A549 (cell line): ENCODE measurements at regions not wholly inside any gene's neighbourhood (a gene's known extent, or its start where the extent isn't known, plus 50 kb on each side); places are given as distances from the start of the nearest gene placed in this dataset.

ENCODE experiments used
- ATAC-seq, 2 experiments: fragments of 200-7000 bp in 1 of 2; fragments of >200 bp in 1 of 2; cut with Nextera tagmentation in 1 of 2; cut with Tn5 transposase in 1 of 2; 3 replicates each; pipeline versions ENCODE4 v1.8.0 to v1.9.1; 2018 to 2020; ENCODE audit warnings: mild to moderate bottlenecking in 1 of 2, moderate library complexity in 1 of 2
- CTCF ChIA-PET: fragments of 300-600 bp; sonication (Branson Sonifier 250); formaldehyde crosslinking; extraction: SDS; loops from one replicate; lab custom pipeline; 2021; ENCODE audit warnings: antibody characterized with exemption, inconsistent platforms; lab: Yijun Ruan, JAX
- POLR2A ChIA-PET: fragments of 350-600 bp; formaldehyde crosslinking; extraction: SDS; loops from one replicate; lab custom pipeline; 2021; ENCODE audit warnings: antibody characterized with exemption, inconsistent platforms; lab: Yijun Ruan, JAX
- DNase-seq, 2 experiments: peaks; one replicate each; pipeline versions ENCODE4 v3.0.0 to v3.0.0-alpha.2; 2011 to 2016; ENCODE audit warnings: low read depth in 1 of 2, low spot score in 1 of 2
- FAIRE-seq: peaks from 2 replicates; lab custom pipeline; 2011; peaks lifted over from hg19 to GRCh38; lab: Jason Lieb, UNC
- H3K27ac ChIP-seq, 2 experiments: fragments of >200 bp; sonication (Bioruptor Twin); formaldehyde crosslinking; 3 replicates each; pipeline ENCODE4 v1.5.1; 2016 to 2017
- H3K4me1 ChIP-seq: fragments of >200 bp; sonication (Bioruptor Twin); formaldehyde crosslinking; 3 replicates; pipeline ENCODE4 v1.6.1; 2016
- H3K4me2 ChIP-seq: fragments of >200 bp; sonication (Bioruptor Twin); formaldehyde crosslinking; 3 replicates; pipeline ENCODE4 v1.6.1; 2016
- H3K4me3 ChIP-seq: fragments of >200 bp; sonication (Bioruptor Twin); formaldehyde crosslinking; 3 replicates; pipeline ENCODE4 v1.5.1; 2016
- H3K9me3 ChIP-seq: fragments of >200 bp; sonication (Bioruptor Twin); formaldehyde crosslinking; 3 replicates; pipeline ENCODE4 v1.6.1; 2016
- CEBPB ChIP-seq, 2 experiments: fragments of >200 bp in 1 of 2; sonication (Bioruptor Twin) in 1 of 2; formaldehyde crosslinking in 1 of 2; IDR thresholded peaks; 2 replicates each; pipeline ENCODE4 v1.6.1; 2012 to 2016
- CHD2 ChIP-seq: fragments of 150-350 bp; IDR thresholded peaks from 2 replicates; pipeline ENCODE4 v1.6.1; 2014; ENCODE audit warnings: low read length; ENCODE audit not compliant: partially characterized antibody
- CHD4 ChIP-seq: fragments of 200-600 bp; sonication (generic); IDR thresholded peaks from 2 replicates; pipeline ENCODE4 v1.6.1; 2016; ENCODE audit warnings: antibody characterized with exemption, mild to moderate bottlenecking, borderline replicate concordance
- EHMT2 ChIP-seq: fragments of 200-600 bp; sonication (generic); IDR thresholded peaks from 2 replicates; pipeline ENCODE4 v1.6.1; 2016; ENCODE audit warnings: antibody characterized with exemption, low read depth, mild to moderate bottlenecking, moderate library complexity
- EP300 ChIP-seq, 2 experiments: fragments of >200 bp; sonication (Bioruptor Twin); formaldehyde crosslinking; IDR thresholded peaks; 2 replicates in 1 of 2; 3 replicates in 1 of 2; pipeline ENCODE4 v1.6.1; 2016 to 2017
- ESRRA ChIP-seq: fragments of 150-350 bp; IDR thresholded peaks from 2 replicates; pipeline ENCODE4 v1.6.1; 2014; ENCODE audit warnings: mild to moderate bottlenecking, low read length, borderline replicate concordance
- FOXS1 ChIP-seq: fragments of 250-450 bp; sonication (Bioruptor Pico); IDR thresholded peaks from 2 replicates; pipeline ENCODE4 v1.5.0; 2020; ENCODE audit warnings: mild to moderate bottlenecking, moderate library complexity
- GATA3 ChIP-seq: IDR thresholded peaks from 2 replicates; pipeline ENCODE4 v1.6.1; 2012; ENCODE audit warnings: borderline replicate concordance
- HOXB13 ChIP-seq: fragments of 250-450 bp; sonication (Bioruptor Pico); IDR thresholded peaks from 2 replicates; pipeline ENCODE4 v1.5.0; 2020; ENCODE audit warnings: low read depth, mild to moderate bottlenecking, moderate library complexity
- JUN ChIP-seq, 2 experiments: fragments of >200 bp; sonication (Bioruptor Twin); formaldehyde crosslinking; IDR thresholded peaks; 2 replicates in 1 of 2; 3 replicates in 1 of 2; pipeline ENCODE4 v1.6.1; 2016 to 2017
- JUNB ChIP-seq: fragments of >200 bp; sonication (Bioruptor Twin); formaldehyde crosslinking; IDR thresholded peaks from 2 replicates; pipeline ENCODE4 v1.6.1; 2016
- KDM1A ChIP-seq: fragments of 200-600 bp; sonication (generic); IDR thresholded peaks from 2 replicates; pipeline ENCODE4 v1.6.1; 2016; ENCODE audit warnings: low read depth, mild to moderate bottlenecking
- MAZ ChIP-seq: fragments of 150-350 bp; IDR thresholded peaks from 2 replicates; pipeline ENCODE4 v1.6.1; 2014; ENCODE audit warnings: antibody characterized with exemption, low read depth, low read length, borderline replicate concordance
- NFE2L2 ChIP-seq: fragments of 150-350 bp; conservative IDR thresholded peaks from 2 replicates; pipeline ENCODE4 v1.6.1; 2014; ENCODE audit warnings: low read length
- RAD21 ChIP-seq, 2 experiments: fragments of >200 bp in 1 of 2; sonication (Bioruptor Twin) in 1 of 2; formaldehyde crosslinking in 1 of 2; IDR thresholded peaks in 1 of 2; conservative IDR thresholded peaks in 1 of 2; 2 replicates in 1 of 2; 3 replicates in 1 of 2; pipeline ENCODE4 v1.6.1; 2012 to 2018; ENCODE audit warnings: inconsistent platforms in 1 of 2
- REST ChIP-seq: fragments of 200-600 bp; sonication (generic); IDR thresholded peaks from 2 replicates; pipeline ENCODE4 v1.6.1; 2016; ENCODE audit warnings: antibody characterized with exemption, mild to moderate bottlenecking, moderate library complexity
- SMC3 ChIP-seq: fragments of >200 bp; sonication (Bioruptor Twin); formaldehyde crosslinking; IDR thresholded peaks from 3 replicates; pipeline ENCODE4 v1.6.1; 2018; ENCODE audit warnings: inconsistent platforms
- TFCP2L1 ChIP-seq: fragments of 250-450 bp; sonication (Bioruptor Pico); IDR thresholded peaks from 2 replicates; pipeline ENCODE4 v1.5.0; 2021; ENCODE audit warnings: mild to moderate bottlenecking
- TP53 ChIP-seq: fragments of 250-450 bp; sonication (Bioruptor Pico); IDR thresholded peaks from 2 replicates; pipeline ENCODE4 v1.5.0; 2021; ENCODE audit warnings: mild to moderate bottlenecking, moderate library complexity
- ZFP36 ChIP-seq: fragments of 450-650 bp; IDR thresholded peaks from 2 replicates; pipeline ENCODE4 v1.6.1; 2014; ENCODE audit warnings: borderline replicate concordance; ENCODE audit not compliant: partially characterized antibody
- ZNF302 ChIP-seq: fragments of 250-450 bp; sonication (Bioruptor Pico); IDR thresholded peaks from 2 replicates; pipeline ENCODE4 v1.9.0; 2021; ENCODE audit warnings: inconsistent platforms, mild to moderate bottlenecking, moderate library complexity
- WGBS: methylation state at CpG from one replicate; pipeline ENCODE4 v1.1.6; 2017; ENCODE audit errors: missing lambda C conversion rate; 5-methylcytosine and 5-hydroxymethylcytosine counted together
- TF ChIP-seq, protein P1 (sequence below): fragments of 250-450 bp; sonication (Bioruptor Pico); IDR thresholded peaks from 2 replicates; pipeline ENCODE4 v1.5.0; 2021; ENCODE audit warnings: mild to moderate bottlenecking, moderate library complexity, borderline replicate concordance
- TF ChIP-seq, protein P2 (sequence below): fragments of 250-450 bp; sonication (Bioruptor Pico); IDR thresholded peaks from 2 replicates; pipeline ENCODE4 v1.5.0; 2020; ENCODE audit warnings: low read depth, mild to moderate bottlenecking, moderate library complexity
- TF ChIP-seq, protein P3 (sequence below): fragments of >200 bp; sonication (Bioruptor Twin); formaldehyde crosslinking; IDR thresholded peaks from 2 replicates; pipeline ENCODE4 v1.6.1; 2016
- TF ChIP-seq, protein P4 (sequence below): fragments of 450-650 bp; IDR thresholded peaks from 2 replicates; pipeline ENCODE4 v1.6.1; 2014; ENCODE audit warnings: antibody characterized with exemption

DNA sequence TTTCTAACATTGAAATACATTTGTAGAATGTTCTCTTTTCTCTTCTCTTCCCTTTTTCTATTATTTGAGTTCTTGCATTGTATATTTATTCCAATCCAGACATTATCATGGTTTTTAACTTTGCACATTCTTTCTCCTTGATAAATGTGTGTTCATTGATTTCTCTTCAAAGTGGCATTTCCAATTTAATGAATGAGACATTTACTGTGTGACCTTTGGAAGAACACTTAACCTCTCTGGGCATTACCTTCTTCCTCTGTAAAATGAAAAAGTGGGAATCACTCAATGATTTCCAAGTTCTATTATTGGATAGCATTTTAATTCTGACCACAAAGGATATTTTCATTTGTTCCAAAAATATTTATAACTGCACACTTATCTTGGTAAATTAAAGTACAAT is 1095.8 kb downstream of the GALC start:
- Histone ChIP-seq H3K4me3 (no peak overlapping the region), H3K9me3 (no peaks in the 10 kb centered on the region), H3K27ac (no peak overlapping the region), H3K4me2 (no peak overlapping the region), H3K4me1 (no peaks in the 10 kb centered on the region)
- no peak for ATAC-seq
- ChIA-PET POLR2A (no interaction called here), CTCF (no interaction called here)
- no peak for TF ChIP-seq JUNB
- no peak for TF ChIP-seq RAD21 (conservative IDR thresholded peaks at IDR 0.05 in 1 of 2, IDR thresholded peaks at IDR 0.05 in 1 of 2)
- TF ChIP-seq ZFP36: no peak
- no peak for TF ChIP-seq TP53 (CRISPR knock-in tag)
- TF ChIP-seq, protein P1, sequence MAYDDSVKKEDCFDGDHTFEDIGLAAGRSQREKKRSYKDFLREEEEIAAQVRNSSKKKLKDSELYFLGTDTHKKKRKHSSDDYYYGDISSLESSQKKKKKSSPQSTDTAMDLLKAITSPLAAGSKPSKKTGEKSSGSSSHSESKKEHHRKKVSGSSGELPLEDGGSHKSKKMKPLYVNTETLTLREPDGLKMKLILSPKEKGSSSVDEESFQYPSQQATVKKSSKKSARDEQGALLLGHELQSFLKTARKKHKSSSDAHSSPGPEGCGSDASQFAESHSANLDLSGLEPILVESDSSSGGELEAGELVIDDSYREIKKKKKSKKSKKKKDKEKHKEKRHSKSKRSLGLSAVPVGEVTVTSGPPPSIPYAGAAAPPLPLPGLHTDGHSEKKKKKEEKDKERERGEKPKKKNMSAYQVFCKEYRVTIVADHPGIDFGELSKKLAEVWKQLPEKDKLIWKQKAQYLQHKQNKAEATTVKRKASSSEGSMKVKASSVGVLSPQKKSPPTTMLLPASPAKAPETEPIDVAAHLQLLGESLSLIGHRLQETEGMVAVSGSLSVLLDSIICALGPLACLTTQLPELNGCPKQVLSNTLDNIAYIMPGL (CRISPR knock-in tag): no peak
- no peak for TF ChIP-seq JUN (IDR thresholded peaks at IDR 0.05)
- no peak for TF ChIP-seq CHD4
- TF ChIP-seq, protein P2, sequence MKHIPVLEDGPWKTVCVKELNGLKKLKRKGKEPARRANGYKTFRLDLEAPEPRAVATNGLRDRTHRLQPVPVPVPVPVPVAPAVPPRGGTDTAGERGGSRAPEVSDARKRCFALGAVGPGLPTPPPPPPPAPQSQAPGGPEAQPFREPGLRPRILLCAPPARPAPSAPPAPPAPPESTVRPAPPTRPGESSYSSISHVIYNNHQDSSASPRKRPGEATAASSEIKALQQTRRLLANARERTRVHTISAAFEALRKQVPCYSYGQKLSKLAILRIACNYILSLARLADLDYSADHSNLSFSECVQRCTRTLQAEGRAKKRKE (CRISPR knock-in tag): no peak
- no peak for TF ChIP-seq TFCP2L1 (CRISPR knock-in tag)
- TF ChIP-seq ZNF302 (CRISPR knock-in tag): no peak
- TF ChIP-seq CHD2: no peak
- no peak for TF ChIP-seq HOXB13 (CRISPR knock-in tag)
- no peak for TF ChIP-seq EP300 (IDR thresholded peaks at IDR 0.05)
- TF ChIP-seq MAZ: no peak
- DNase-seq: no peak
- no peak for FAIRE-seq

DNA sequence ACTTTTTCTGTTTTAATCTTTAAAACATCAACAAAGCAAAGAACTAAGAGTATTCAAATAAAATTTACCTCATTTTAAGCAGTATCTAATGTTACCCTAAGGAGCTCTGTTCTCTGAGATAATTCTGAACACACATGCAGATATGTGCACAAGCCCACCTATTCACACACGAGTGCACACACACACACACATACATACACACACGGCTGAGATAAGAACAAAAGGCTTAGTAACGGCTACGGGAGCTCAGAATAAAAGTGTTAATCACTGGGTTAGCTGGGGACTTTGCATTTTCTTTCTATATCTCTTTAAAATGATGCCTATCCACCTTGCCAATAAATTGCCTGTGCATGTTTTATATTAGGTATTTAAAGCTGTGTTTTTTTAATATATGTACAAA is 1096.3 kb downstream of the GALC start:
- no peak for DNase-seq
- H3K4me3 ChIP-seq: no peak overlapping the region
- ChIA-PET CTCF (no interaction called here), POLR2A (no interaction called here)
- no peaks in the 10 kb centered on the region for H3K9me3 ChIP-seq
- TF ChIP-seq, protein P3, sequence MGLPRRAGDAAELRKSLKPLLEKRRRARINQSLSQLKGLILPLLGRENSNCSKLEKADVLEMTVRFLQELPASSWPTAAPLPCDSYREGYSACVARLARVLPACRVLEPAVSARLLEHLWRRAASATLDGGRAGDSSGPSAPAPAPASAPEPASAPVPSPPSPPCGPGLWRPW: no peak
- TF ChIP-seq GATA3: no peak
- no peak for TF ChIP-seq RAD21 (conservative IDR thresholded peaks at IDR 0.05 in 1 of 2, IDR thresholded peaks at IDR 0.05 in 1 of 2)
- TF ChIP-seq SMC3: no peak
- no peak for TF ChIP-seq FOXS1 (CRISPR knock-in tag)
- TF ChIP-seq EHMT2: no peak
- no peak for TF ChIP-seq REST
- TF ChIP-seq, protein P4, sequence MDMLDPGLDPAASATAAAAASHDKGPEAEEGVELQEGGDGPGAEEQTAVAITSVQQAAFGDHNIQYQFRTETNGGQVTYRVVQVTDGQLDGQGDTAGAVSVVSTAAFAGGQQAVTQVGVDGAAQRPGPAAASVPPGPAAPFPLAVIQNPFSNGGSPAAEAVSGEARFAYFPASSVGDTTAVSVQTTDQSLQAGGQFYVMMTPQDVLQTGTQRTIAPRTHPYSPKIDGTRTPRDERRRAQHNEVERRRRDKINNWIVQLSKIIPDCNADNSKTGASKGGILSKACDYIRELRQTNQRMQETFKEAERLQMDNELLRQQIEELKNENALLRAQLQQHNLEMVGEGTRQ: no peak
- TF ChIP-seq JUNB: no peak
- TF ChIP-seq EP300 (IDR thresholded peaks at IDR 0.05): no peak
- TF ChIP-seq CEBPB (IDR thresholded peaks at IDR 0.05): no peak
- no peak for TF ChIP-seq KDM1A
- no peak for TF ChIP-seq NFE2L2
- TF ChIP-seq, protein P1 (CRISPR knock-in tag): no peak
- no peak for TF ChIP-seq ESRRA
- no peaks in the 10 kb centered on the region for H3K4me1 ChIP-seq
- WGBS: 2% methylated on average over 4 of the region's 4 CpGs
- H3K4me2 ChIP-seq: no peak overlapping the region
- no peak for ATAC-seq
- no peak for FAIRE-seq
- H3K27ac ChIP-seq: no peak overlapping the region
